ENCODE measurements at regions not wholly inside any gene's neighbourhood (a gene's known extent, or its start where the extent isn't known, plus 50 kb on each side); places are given as distances from the start of the nearest gene placed in this dataset.

- no peak for ATAC-seq
- Histone ChIP-seq H3K36me3 (no peaks in the 10 kb centered on the region), H3K9me3 (no peaks in the 10 kb centered on the region), H3K4me1 (no peaks in the 10 kb centered on the region), H3K27ac (no peak overlapping the region), H3K4me3 (no peak overlapping the region), H3K27me3 (no peaks in the 10 kb centered on the region)
- 36% methylated on average over 2 of the region's 2 CpGs for WGBS (ENCODE audit: insufficient coverage, low coverage, low lambda C conversion rate, missing lambda C conversion rate)
- no peak for DNase-seq
- intact Hi-C loops (cut with DNase I), result no loop called here
- no peak for TF ChIP-seq CTCF (IDR thresholded peaks at IDR 0.05)
- no peak for TF ChIP-seq POLR2A (IDR thresholded peaks at IDR 0.05)
Measured at GRCh38 chr4:175871774-175872405, 59.8 kb upstream of the GPM6A start.

GRCh38 chr4:175873707-175874106 is 61.6 kb upstream of the GPM6A start:
- H3K36me3 ChIP-seq, result no peaks in the 10 kb centered on the region
- no peak for ATAC-seq
- intact Hi-C loops (cut with DNase I), result no loop called here
- H3K9me3 ChIP-seq, result no peaks in the 10 kb centered on the region
- H3K27ac ChIP-seq, result no peak overlapping the region
- DNase-seq, result no peak
- 50% methylated on average over 1 of the region's 1 CpG for WGBS (ENCODE audit: insufficient coverage, low coverage, low lambda C conversion rate, missing lambda C conversion rate)
- TF ChIP-seq POLR2A (IDR thresholded peaks at IDR 0.05) (no peak), CTCF (IDR thresholded peaks at IDR 0.05) (no peak)
- H3K27me3 ChIP-seq, result no peaks in the 10 kb centered on the region
- H3K4me1 ChIP-seq, result no peaks in the 10 kb centered on the region
- H3K4me3 ChIP-seq, result no peak overlapping the region

DNA sequence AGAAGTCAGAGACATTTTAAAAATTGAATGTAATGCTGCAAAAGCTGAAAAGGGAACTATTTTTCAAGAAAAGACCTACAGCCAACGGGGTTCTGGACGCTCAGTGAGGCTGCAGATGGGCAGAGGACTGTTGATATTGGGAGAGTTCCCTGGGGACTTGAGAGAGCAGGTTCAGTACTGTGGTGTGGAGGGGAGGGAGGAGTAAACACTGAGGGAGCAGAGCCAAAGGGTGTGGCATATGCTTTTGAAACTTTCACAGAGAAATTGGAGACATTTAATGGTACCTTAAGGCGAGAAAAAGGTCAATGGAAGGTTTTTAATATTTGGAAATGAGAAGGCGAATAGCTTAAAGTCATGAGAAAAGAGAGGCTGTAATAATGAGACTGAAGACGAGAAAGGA is 62.2 kb upstream of the GPM6A start:
- no peak for ATAC-seq
- no peak for TF ChIP-seq POLR2A (IDR thresholded peaks at IDR 0.05)
- TF ChIP-seq CTCF (IDR thresholded peaks at IDR 0.05), result no peak
- no peaks in the 10 kb centered on the region for H3K9me3 ChIP-seq
- DNase-seq, result no peak
- no peaks in the 10 kb centered on the region for H3K36me3 ChIP-seq
- intact Hi-C loops (cut with DNase I), result no loop called here
- no peak overlapping the region for H3K27ac ChIP-seq
- no peak overlapping the region for H3K4me3 ChIP-seq
- 35% methylated on average over 5 of the region's 5 CpGs for whole genome bisulfite sequencing (ENCODE audit: insufficient coverage, low coverage, low lambda C conversion rate, missing lambda C conversion rate)
- no peaks in the 10 kb centered on the region for H3K27me3 ChIP-seq
- H3K4me1 ChIP-seq, result no peaks in the 10 kb centered on the region

DNA sequence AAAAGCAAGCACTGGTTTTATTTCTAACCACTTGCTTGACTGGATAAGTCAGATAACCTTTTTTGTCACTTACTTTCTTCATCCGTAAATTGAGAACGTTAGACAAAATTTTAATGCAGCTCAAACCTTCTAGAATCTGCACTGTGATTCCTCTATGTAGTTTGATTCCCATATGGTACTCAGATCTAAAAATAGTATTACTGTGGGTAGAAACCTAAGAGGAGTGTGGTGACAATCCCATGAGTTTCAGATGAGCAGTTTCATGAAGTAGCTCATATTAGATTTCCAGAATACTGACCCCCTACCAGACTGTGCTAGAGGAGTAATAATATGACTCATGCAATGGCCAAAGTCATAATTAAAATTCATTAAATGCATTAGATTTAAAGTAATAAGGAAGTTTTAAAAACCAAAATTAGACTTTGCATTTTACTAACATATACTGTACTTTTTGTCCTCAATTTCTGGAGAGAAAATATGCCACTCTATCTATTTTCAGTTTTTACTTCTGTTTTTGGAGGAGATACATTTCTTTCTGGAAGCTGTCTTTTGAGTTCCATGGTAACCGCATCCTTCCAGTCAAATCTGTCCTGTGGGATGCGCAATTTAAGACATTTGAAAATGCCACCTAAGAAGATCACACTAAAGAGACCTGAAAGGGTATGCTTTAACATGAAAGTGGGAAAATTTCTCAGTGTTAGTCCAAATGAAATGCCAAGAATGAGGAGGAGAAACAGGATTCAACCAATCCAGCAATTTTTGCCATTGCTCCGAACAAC is 64.1 kb upstream of the GPM6A start:
- no peaks in the 10 kb centered on the region for H3K27me3 ChIP-seq
- DNase-seq, result no peak
- TF ChIP-seq CTCF (IDR thresholded peaks at IDR 0.05), result no peak
- TF ChIP-seq POLR2A (IDR thresholded peaks at IDR 0.05), result no peak
- H3K4me1 ChIP-seq, result no peaks in the 10 kb centered on the region
- intact Hi-C loops (cut with DNase I), result no loop called here
- H3K36me3 ChIP-seq, result no peaks in the 10 kb centered on the region
- H3K9me3 ChIP-seq, result no peaks in the 10 kb centered on the region
- no peak for ATAC-seq
- H3K4me3 ChIP-seq, result no peak overlapping the region
- H3K27ac ChIP-seq, result no peak overlapping the region
- WGBS (ENCODE audit: insufficient coverage, low coverage, low lambda C conversion rate, missing lambda C conversion rate), result 75% methylated on average over 5 of the region's 5 CpGs
